ENCODE measurements at regions not wholly inside any gene's neighbourhood (a gene's known extent, or its start where the extent isn't known, plus 50 kb on each side); places are given as distances from the start of the nearest gene placed in this dataset.

GRCh38 chr13:109371066-109371465 lies 415.3 kb downstream of the IRS2 start:
- no peak overlapping the region for H3K27ac ChIP-seq
- no peak for TF ChIP-seq CTCF (conservative IDR thresholded peaks at IDR 0.05)

- no peak overlapping the region for H3K27ac ChIP-seq
- TF ChIP-seq CTCF (conservative IDR thresholded peaks at IDR 0.05) = no peak
These were observed 415.9 kb downstream of the IRS2 start for GRCh38 chr13:109370496-109370895.

- no peak for TF ChIP-seq CTCF (conservative IDR thresholded peaks at IDR 0.05)
- no peak overlapping the region for H3K27ac ChIP-seq
These were observed 416.9 kb downstream of the IRS2 start for GRCh38 chr13:109369353-109370052.

GRCh38 chr13:109368230-109368629 lies 418.2 kb downstream of the IRS2 start:
- TF ChIP-seq CTCF (conservative IDR thresholded peaks at IDR 0.05) = no peak
- H3K27ac ChIP-seq = no peak overlapping the region

GRCh38 chr13:109366525-109366924 lies 419.9 kb downstream of the IRS2 start:
- 0 out of 2 replicates have a peak, but pooled peaks have one; percentile 11 for TF ChIP-seq CTCF (conservative IDR thresholded peaks at IDR 0.05)
- no peak overlapping the region for H3K27ac ChIP-seq

- no peak for TF ChIP-seq CTCF (conservative IDR thresholded peaks at IDR 0.05)
- no peak overlapping the region for H3K27ac ChIP-seq
These were observed 423.0 kb downstream of the IRS2 start for GRCh38 chr13:109363431-109363830.

GRCh38 chr13:109362616-109363015 lies 423.8 kb downstream of the IRS2 start:
- H3K27ac ChIP-seq = no peak overlapping the region
- TF ChIP-seq CTCF (conservative IDR thresholded peaks at IDR 0.05) = no peak
